ENCODE measurements at regions not wholly inside any gene's neighbourhood (a gene's known extent, or its start where the extent isn't known, plus 50 kb on each side); places are given as distances from the start of the nearest gene placed in this dataset.
"Not testable (repeated sequence)": the region's sequence is repeated elsewhere in the genome, so short reads cannot be mapped to it uniquely, and the experiment has no call there.

- DNase-seq = no peak
Measured at GRCh38 chr6:113172531-113172966, 684.6 kb upstream of the MARCKS start.

- DNase-seq = no peak
Measured at GRCh38 chr6:113178349-113178748, 678.8 kb upstream of the MARCKS start.

GRCh38 chr6:113181164-113181563 is 676.0 kb upstream of the MARCKS start:
- no peak for DNase-seq

GRCh38 chr6:113182370-113183141 is 674.6 kb upstream of the MARCKS start:
- no peak for DNase-seq

GRCh38 chr6:113184291-113184690 is 672.9 kb upstream of the MARCKS start:
- no peak for DNase-seq

- DNase-seq = no peak
Measured at GRCh38 chr6:113184736-113185135, 672.4 kb upstream of the MARCKS start.

- DNase-seq = no peak
Measured at GRCh38 chr6:113185299-113185698, 671.8 kb upstream of the MARCKS start.

- no peak for DNase-seq
Measured at GRCh38 chr6:113187661-113188060, 669.5 kb upstream of the MARCKS start.

GRCh38 chr6:113188962-113189361 is 668.2 kb upstream of the MARCKS start:
- no peak for DNase-seq

- DNase-seq = no peak
Measured at GRCh38 chr6:113190170-113190569, 667.0 kb upstream of the MARCKS start.

GRCh38 chr6:113194090-113194489 is 663.1 kb upstream of the MARCKS start:
- DNase-seq = no peak

GRCh38 chr6:113202852-113203714 is 654.1 kb upstream of the MARCKS start:
- DNase-seq = no peak

- DNase-seq = no peak
Measured at GRCh38 chr6:113203715-113204110, 653.4 kb upstream of the MARCKS start.

- no peak for DNase-seq
Measured at GRCh38 chr6:113205553-113205952, 651.6 kb upstream of the MARCKS start.

- DNase-seq = no peak
Measured at GRCh38 chr6:113208726-113209125, 648.4 kb upstream of the MARCKS start.

GRCh38 chr6:113209315-113209714 is 647.8 kb upstream of the MARCKS start:
- no peak for DNase-seq

- DNase-seq = no peak
Measured at GRCh38 chr6:113211170-113211569, 646.0 kb upstream of the MARCKS start.

- DNase-seq = no peak
Measured at GRCh38 chr6:113219783-113220182, 637.4 kb upstream of the MARCKS start.

GRCh38 chr6:113220832-113221231 is 636.3 kb upstream of the MARCKS start:
- DNase-seq = no peak

- DNase-seq = no peak
Measured at GRCh38 chr6:113221850-113222249, 635.3 kb upstream of the MARCKS start.

- DNase-seq = no peak
Measured at GRCh38 chr6:113246186-113246585, 611.0 kb upstream of the MARCKS start.

- no peak for DNase-seq
Measured at GRCh38 chr6:113248532-113248931, 608.6 kb upstream of the MARCKS start.

GRCh38 chr6:113254194-113254593 is 603.0 kb upstream of the MARCKS start:
- DNase-seq = not testable (repeated sequence)

- DNase-seq = no peak
Measured at GRCh38 chr6:113258771-113259170, 598.4 kb upstream of the MARCKS start.
